ENCODE measurements at regions not wholly inside any gene's neighbourhood (a gene's known extent, or its start where the extent isn't known, plus 50 kb on each side); places are given as distances from the start of the nearest gene placed in this dataset.
"Not testable (repeated sequence)": the region's sequence is repeated elsewhere in the genome, so short reads cannot be mapped to it uniquely, and the experiment has no call there.

DNA sequence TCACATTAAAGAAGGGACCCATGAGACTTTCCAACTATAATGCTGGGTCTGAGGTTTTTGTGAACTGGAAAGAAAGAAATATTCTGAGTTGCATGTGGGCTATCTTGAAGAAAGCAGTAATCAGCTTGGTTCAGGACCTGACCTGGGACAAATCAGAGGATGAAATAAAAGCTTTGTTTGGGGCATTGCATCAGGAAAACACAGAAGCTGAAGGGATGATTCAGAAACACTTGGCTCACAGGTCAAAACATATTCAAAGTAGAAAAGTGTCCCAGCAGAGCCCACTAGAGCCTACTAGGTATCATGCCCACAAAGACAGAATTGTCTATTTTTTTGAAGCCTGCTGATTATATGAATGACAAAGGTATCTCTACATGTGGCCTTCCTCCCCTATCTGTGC lies 174.8 kb upstream of the TSPY4 start:
- Histone ChIP-seq H3K4me1 (peaks cover 0 to 14% (median 0%) of the 10 kb centered on the region in 3 donors), H3K27ac (peak overlapping the region in 1 of 4 donors; percentile 80)
- H3K36me3 ChIP-seq; DNase-seq; H3K9me3 ChIP-seq; H3K4me3 ChIP-seq; H3K27me3 ChIP-seq; intact Hi-C loops (cut with DNase I): not testable (repeated sequence)

DNA sequence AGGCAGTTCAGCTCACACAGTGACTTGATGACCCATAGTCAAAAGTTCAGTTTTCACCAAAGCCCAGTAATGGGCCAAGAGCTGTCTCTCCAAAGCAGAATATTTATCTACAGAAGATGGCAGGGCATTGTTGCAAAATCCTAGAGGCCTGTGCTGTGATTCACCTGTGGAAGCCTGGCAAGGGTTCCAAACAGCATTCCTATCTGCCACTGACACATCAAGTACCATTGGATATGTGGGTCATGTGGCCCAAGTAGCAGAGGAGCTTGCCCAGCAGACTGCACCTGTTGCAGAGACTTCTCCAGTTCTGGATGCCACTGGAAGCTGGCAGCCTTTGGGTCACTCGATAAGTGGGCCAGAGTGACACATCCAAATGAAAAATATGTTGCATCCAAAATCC lies 159.6 kb upstream of the TSPY4 start:
- intact Hi-C loops (cut with DNase I); H3K36me3 ChIP-seq; DNase-seq; H3K9me3 ChIP-seq; H3K4me1 ChIP-seq; H3K27ac ChIP-seq; H3K27me3 ChIP-seq; H3K4me3 ChIP-seq: not testable (repeated sequence)
- 60% methylated on average over 1 of the region's 1 CpG; no CpG with 5 or more reads in 1 of the 2 donors for WGBS, 2 donors

DNA sequence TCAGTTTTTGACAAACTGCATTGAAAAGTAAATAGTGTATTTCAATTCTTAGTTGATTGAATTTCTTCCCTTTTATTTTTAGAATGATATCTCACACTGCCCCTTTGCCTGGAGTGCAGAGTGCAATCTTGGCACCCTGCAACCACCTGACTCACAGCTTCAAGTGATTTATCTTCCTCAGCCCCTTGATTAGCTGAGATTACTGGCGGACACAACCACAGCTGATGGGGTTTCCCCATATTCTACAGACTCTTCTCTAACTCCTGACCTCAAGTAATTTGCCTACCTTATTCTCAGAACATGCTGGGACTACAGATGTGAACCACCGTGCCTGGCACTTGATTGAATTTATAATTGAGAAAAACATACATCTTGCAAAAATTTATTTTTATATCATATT lies 152.4 kb upstream of the TSPY4 start:
- intact Hi-C loops (cut with DNase I); H3K4me1 ChIP-seq; H3K36me3 ChIP-seq; DNase-seq; H3K9me3 ChIP-seq; H3K27me3 ChIP-seq; H3K4me3 ChIP-seq; H3K27ac ChIP-seq: not testable (repeated sequence)
- WGBS, 2 donors = 14% methylated on average over 1 of the region's 2 CpGs; no CpG with 5 or more reads in 1 of the 2 donors

DNA sequence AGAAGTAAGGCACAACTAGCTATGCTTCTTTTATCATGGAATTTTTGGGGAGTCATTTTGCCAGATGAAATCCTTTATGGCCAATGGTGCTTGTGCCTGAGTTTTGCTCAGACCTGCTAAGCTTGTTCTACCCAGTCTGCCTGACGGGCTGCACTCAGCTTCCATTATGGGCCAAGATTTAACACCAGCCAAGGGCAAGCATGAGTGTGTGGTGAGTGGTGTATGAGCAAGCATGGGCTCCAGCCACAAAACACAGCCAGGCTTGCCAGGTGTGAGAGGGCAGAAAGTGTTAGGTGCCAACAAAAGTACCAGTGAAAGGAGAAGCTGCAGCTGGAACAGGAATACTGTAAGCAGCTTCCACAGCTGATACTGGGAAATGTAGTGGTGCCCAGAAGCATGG lies 130.2 kb upstream of the TSPY4 start:
- H3K27ac ChIP-seq; H3K9me3 ChIP-seq; DNase-seq; H3K4me3 ChIP-seq; H3K36me3 ChIP-seq; intact Hi-C loops (cut with DNase I); H3K27me3 ChIP-seq; H3K4me1 ChIP-seq: not testable (repeated sequence)
- no CpG with 5 or more reads among the region's 1 CpG for WGBS, 2 donors

DNA sequence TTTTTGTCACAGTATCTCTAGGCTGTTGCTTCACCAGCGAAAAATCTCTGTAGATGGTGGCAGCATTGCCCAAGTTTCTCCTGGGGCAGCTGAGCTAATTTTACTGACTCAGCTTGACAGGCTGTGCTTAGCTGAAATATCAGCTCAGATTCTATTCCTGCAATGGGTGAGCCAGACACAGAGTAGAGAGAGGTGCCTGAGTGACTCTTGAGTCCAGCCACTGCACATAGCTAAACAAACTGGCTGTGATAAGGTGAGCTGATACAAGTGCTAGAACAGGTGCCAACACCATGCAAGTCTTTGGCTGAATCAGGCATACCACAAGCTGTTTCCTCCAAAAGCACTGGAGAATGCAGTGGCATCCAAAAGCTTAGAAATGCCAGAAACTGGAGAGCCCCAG lies 110.9 kb upstream of the TSPY4 start:
- H3K27ac ChIP-seq = no peak overlapping the region
- no peaks in the 10 kb centered on the region for H3K36me3 ChIP-seq
- no peaks in the 10 kb centered on the region for H3K4me1 ChIP-seq
- WGBS, 2 donors = no CpG with 5 or more reads among the region's 1 CpG
- no peaks in the 10 kb centered on the region for H3K9me3 ChIP-seq
- DNase-seq = no peak
- intact Hi-C loops (cut with DNase I) = no loop called here
- TF ChIP-seq, protein P1, sequence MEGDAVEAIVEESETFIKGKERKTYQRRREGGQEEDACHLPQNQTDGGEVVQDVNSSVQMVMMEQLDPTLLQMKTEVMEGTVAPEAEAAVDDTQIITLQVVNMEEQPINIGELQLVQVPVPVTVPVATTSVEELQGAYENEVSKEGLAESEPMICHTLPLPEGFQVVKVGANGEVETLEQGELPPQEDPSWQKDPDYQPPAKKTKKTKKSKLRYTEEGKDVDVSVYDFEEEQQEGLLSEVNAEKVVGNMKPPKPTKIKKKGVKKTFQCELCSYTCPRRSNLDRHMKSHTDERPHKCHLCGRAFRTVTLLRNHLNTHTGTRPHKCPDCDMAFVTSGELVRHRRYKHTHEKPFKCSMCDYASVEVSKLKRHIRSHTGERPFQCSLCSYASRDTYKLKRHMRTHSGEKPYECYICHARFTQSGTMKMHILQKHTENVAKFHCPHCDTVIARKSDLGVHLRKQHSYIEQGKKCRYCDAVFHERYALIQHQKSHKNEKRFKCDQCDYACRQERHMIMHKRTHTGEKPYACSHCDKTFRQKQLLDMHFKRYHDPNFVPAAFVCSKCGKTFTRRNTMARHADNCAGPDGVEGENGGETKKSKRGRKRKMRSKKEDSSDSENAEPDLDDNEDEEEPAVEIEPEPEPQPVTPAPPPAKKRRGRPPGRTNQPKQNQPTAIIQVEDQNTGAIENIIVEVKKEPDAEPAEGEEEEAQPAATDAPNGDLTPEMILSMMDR (IDR thresholded peaks at IDR 0.05) = no peak
- no peak for TF ChIP-seq POLR2A (IDR thresholded peaks at IDR 0.05)
- no peak overlapping the region for H3K4me3 ChIP-seq
- no peaks in the 10 kb centered on the region for H3K27me3 ChIP-seq

DNA sequence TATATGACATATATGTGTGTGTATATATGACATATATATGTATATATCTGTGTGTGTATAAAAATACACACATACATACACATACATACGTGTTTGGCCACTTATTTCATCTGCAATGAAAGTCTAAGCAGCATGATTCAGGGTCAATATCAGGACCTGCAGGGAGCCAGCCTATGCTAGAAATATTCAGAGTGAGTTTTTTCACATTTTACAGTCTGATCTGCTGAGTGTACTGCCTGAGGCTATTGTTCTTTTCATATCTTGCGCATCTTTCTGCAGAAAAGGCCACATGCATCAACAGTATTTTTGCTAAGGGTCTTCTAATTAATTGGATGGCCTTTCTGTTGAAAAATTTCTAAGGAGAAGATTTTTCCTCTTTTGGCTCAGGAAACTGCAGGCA lies 80.0 kb upstream of the TSPY4 start:
- Histone ChIP-seq H3K36me3 (no peaks in the 10 kb centered on the region), H3K4me1 (no peaks in the 10 kb centered on the region), H3K27ac (no peak overlapping the region), H3K9me3 (no peaks in the 10 kb centered on the region), H3K27me3 (no peaks in the 10 kb centered on the region), H3K4me3 (no peak overlapping the region)
- intact Hi-C loops (cut with DNase I) = no loop called here
- WGBS, 2 donors = 74% methylated on average over 2 of the region's 2 CpGs; no CpG with 5 or more reads in 1 of the 2 donors
- TF ChIP-seq, protein P1 (IDR thresholded peaks at IDR 0.05) = no peak
- TF ChIP-seq POLR2A (IDR thresholded peaks at IDR 0.05) = no peak
- DNase-seq = no peak

DNA sequence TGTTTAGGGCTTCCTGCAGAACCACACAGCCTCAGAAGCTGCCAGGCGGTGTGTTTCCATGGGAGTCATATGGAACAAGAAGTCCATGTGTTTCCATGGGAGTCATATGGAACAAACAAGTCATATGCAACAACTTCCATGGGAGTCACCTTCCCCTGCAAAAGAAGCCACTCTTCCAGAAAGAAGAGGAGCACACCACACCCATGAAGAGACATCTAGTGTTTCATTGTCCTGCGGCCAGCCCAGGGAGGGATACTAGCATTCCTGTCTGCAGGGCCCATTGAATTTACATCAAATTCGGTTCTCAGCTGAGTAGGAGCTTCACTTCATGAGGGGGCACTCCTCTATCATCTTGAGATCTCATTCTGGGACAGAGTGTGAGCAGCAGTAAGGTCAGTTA lies 79.5 kb upstream of the TSPY4 start:
- TF ChIP-seq POLR2A (IDR thresholded peaks at IDR 0.05) = no peak
- TF ChIP-seq, protein P1 (IDR thresholded peaks at IDR 0.05) = no peak

More for the DNA sequence above, 79.5 kb upstream of the TSPY4 start:
- no peaks in the 10 kb centered on the region for H3K36me3 ChIP-seq
- WGBS, 2 donors = 100% methylated on average over 1 of the region's 3 CpGs; no CpG with 5 or more reads in 1 of the 2 donors
- no peaks in the 10 kb centered on the region for H3K9me3 ChIP-seq
- no peak for DNase-seq
- no peaks in the 10 kb centered on the region for H3K27me3 ChIP-seq
- no peak overlapping the region for H3K27ac ChIP-seq
- intact Hi-C loops (cut with DNase I) = no loop called here
- H3K4me3 ChIP-seq = no peak overlapping the region
- no peaks in the 10 kb centered on the region for H3K4me1 ChIP-seq

Measured in esophagus squamous epithelium (tissue), 5 donors.